Loucy (cell line): ENCODE measurements at regions not wholly inside any gene's neighbourhood (a gene's known extent, or its start where the extent isn't known, plus 50 kb on each side); places are given as distances from the start of the nearest gene placed in this dataset.
A peak's percentile ranks its signal among the peaks of the same experiment; 100 is the strongest.

Experiments
- H2AFZ ChIP-seq: fragments of 200-600 bp; sonication (generic); 2 replicates; pipeline ENCODE4 v1.6.0; 2016; ENCODE audit warnings: antibody characterized with exemption, mild to moderate bottlenecking, low read length, moderate library complexity
- H3F3A ChIP-seq: fragments of 200-600 bp; 2 replicates; pipeline ENCODE4 v1.6.0; 2016; ENCODE audit warnings: antibody characterized with exemption, low read depth, mild to moderate bottlenecking
- H3K27me3 ChIP-seq: fragments of 200-600 bp; sonication (generic); 2 replicates; pipeline ENCODE4 v1.6.1; 2014; ENCODE audit warnings: low read length, mild to moderate bottlenecking; ENCODE audit not compliant: insufficient read depth, poor library complexity, severe bottlenecking
- H3K36me3 ChIP-seq: fragments of 200-600 bp; sonication (generic); 2 replicates; pipeline ENCODE4 v1.6.1; 2016; ENCODE audit warnings: low read length; ENCODE audit not compliant: insufficient read depth
- H3K4me1 ChIP-seq: fragments of 200-600 bp; sonication (generic); 2 replicates; pipeline ENCODE4 v1.5.1; 2014; ENCODE audit warnings: low read length, mild to moderate bottlenecking; ENCODE audit not compliant: insufficient read depth, poor library complexity, severe bottlenecking
- H3K4me2 ChIP-seq: fragments of 200-600 bp; sonication (generic); 2 replicates; pipeline ENCODE4 v1.6.0; 2014; ENCODE audit warnings: antibody characterized with exemption, low read length, low read depth, mild to moderate bottlenecking; ENCODE audit not compliant: poor library complexity, severe bottlenecking
- H3K4me3 ChIP-seq: fragments of 200-600 bp; sonication (generic); 2 replicates; pipeline ENCODE4 v1.5.1; 2014; ENCODE audit warnings: low read length, mild to moderate bottlenecking, mixed read lengths; ENCODE audit not compliant: poor library complexity, severe bottlenecking
- H3K79me2 ChIP-seq: fragments of 200-600 bp; sonication (generic); 2 replicates; pipeline ENCODE4 v1.6.1; 2014; ENCODE audit warnings: low read length; ENCODE audit not compliant: insufficient read depth
- H3K9ac ChIP-seq: fragments of 200-600 bp; sonication (generic); 2 replicates; pipeline ENCODE4 v1.6.0; 2014; ENCODE audit warnings: mild to moderate bottlenecking, low read depth, low read length, moderate library complexity; ENCODE audit not compliant: poor library complexity, severe bottlenecking
- H3K9me2 ChIP-seq: fragments of 200-600 bp; sonication (generic); replicated peaks from 2 replicates; pipeline ENCODE4 v1.6.1; 2016; ENCODE audit warnings: low read depth, low read length, mixed read lengths
- H3K9me3 ChIP-seq: fragments of 200-600 bp; sonication (generic); 2 replicates; pipeline ENCODE4 v1.6.1; 2014; ENCODE audit warnings: mild to moderate bottlenecking, antibody characterized with exemption, low read length, low read depth; ENCODE audit not compliant: insufficient read depth
- H4K20me1 ChIP-seq: fragments of 200-600 bp; sonication (generic); 2 replicates; pipeline ENCODE4 v1.6.0; 2014; ENCODE audit warnings: antibody characterized with exemption, low read length, mild to moderate bottlenecking; ENCODE audit not compliant: insufficient read depth, poor library complexity, severe bottlenecking
- EZH2phosphoT487 ChIP-seq: fragments of 200-600 bp; IDR thresholded peaks from 2 replicates; pipeline ENCODE4 v1.6.1; 2018; ENCODE audit warnings: antibody characterized with exemption, mild to moderate bottlenecking, moderate library complexity, borderline replicate concordance
- TF ChIP-seq, protein P1 (sequence below): fragments of 200-600 bp; sonication (generic); conservative IDR thresholded peaks from 2 replicates; pipeline ENCODE4 v1.5.1; 2014; ENCODE audit warnings: mild to moderate bottlenecking, antibody characterized with exemption, low read length

DNA sequence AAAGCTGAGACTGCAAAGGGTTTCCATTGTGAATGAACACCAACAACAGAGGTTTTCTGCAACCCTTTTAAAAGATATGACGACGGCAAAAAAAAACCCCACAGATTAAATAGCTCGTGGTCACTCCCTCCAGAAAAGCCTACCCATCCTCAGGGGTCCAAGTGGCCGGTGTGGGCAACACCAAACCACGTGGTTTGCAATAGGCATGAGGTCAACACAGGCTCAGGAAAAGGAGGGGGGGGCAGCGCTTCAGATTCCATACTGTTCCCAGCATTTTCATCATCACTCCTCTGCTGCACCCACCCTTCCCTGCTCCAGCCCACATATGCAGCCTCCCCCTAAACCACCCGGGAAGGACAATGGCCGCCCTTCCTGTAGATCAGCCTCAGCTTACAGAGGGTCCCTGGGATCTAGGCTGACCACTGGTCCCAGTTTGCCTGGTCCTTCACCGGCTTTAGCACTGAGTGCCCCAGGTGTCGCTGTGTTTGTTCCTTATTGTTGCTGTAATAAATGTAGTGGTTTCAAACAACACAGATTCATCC lies 122.8 kb upstream of the PHACTR3 start:
- Histone ChIP-seq H3K9ac (no peak overlapping the region), H3K4me3 (no peak overlapping the region), H3K27me3 (no peaks in the 10 kb centered on the region), H3K9me3 (no peaks in the 10 kb centered on the region), H2AFZ (peak overlapping the region; percentile 47; the same call in 1 of the 2 replicates), H3F3A (no peaks in the 10 kb centered on the region), H3K36me3 (no peaks in the 10 kb centered on the region), H3K79me2 (no peaks in the 10 kb centered on the region), H4K20me1 (no peaks in the 10 kb centered on the region), H3K9me2 (no peaks in the 10 kb centered on the region), H3K4me1 (peaks cover 7% of the 10 kb centered on the region), H3K4me2 (no peak overlapping the region)
- TF ChIP-seq, protein P1, sequence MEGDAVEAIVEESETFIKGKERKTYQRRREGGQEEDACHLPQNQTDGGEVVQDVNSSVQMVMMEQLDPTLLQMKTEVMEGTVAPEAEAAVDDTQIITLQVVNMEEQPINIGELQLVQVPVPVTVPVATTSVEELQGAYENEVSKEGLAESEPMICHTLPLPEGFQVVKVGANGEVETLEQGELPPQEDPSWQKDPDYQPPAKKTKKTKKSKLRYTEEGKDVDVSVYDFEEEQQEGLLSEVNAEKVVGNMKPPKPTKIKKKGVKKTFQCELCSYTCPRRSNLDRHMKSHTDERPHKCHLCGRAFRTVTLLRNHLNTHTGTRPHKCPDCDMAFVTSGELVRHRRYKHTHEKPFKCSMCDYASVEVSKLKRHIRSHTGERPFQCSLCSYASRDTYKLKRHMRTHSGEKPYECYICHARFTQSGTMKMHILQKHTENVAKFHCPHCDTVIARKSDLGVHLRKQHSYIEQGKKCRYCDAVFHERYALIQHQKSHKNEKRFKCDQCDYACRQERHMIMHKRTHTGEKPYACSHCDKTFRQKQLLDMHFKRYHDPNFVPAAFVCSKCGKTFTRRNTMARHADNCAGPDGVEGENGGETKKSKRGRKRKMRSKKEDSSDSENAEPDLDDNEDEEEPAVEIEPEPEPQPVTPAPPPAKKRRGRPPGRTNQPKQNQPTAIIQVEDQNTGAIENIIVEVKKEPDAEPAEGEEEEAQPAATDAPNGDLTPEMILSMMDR, result no peak
- no peak for TF ChIP-seq EZH2phosphoT487

DNA sequence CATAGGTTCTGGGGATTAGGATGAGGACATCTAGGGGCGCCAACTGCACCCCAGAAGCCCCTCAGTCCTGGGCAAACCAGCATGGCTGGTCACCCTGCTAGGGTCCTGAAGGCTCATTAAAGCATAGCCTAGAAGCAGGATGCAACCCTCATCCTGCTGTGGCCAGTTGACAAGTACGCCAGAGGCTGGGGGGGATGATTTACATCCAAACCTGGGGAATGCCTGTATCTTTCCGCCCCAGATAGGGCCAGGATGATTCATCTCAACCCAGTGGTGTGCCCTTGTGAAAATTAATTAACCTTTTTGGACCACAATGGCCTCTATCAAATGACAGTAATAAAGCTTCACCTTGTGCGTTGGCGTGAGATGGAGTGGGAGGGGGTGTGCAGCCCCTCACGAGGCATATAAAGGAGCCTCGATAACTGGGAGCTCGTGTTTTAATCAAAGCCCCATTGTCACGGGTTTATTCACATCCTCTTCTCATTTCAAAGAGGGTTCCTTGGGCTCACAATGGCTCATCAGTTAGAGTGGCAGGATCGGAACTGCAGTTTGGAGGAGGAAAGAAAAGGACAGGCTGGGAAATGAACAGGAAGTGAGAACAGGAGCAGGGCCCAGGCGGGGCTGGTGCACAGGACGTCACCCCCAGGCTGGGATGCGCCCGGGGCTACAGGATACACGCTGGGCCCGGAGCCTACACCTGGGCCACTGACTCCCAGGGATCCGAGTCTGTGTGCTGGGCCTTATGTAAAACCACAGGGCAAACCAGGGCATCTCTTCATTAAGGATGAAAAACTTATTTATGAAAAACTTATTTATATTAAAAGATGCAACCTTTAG lies 121.8 kb upstream of the PHACTR3 start:
- Histone ChIP-seq H3K4me3 (no peak overlapping the region), H4K20me1 (no peaks in the 10 kb centered on the region), H3F3A (no peaks in the 10 kb centered on the region), H3K4me2 (no peak overlapping the region), H3K27me3 (no peaks in the 10 kb centered on the region), H2AFZ (no peak overlapping the region), H3K4me1 (peaks cover 7% of the 10 kb centered on the region), H3K9me2 (no peaks in the 10 kb centered on the region), H3K9me3 (no peaks in the 10 kb centered on the region), H3K9ac (no peak overlapping the region), H3K36me3 (no peaks in the 10 kb centered on the region), H3K79me2 (no peaks in the 10 kb centered on the region)
- no peak for TF ChIP-seq EZH2phosphoT487
- TF ChIP-seq, protein P1, result no peak

DNA sequence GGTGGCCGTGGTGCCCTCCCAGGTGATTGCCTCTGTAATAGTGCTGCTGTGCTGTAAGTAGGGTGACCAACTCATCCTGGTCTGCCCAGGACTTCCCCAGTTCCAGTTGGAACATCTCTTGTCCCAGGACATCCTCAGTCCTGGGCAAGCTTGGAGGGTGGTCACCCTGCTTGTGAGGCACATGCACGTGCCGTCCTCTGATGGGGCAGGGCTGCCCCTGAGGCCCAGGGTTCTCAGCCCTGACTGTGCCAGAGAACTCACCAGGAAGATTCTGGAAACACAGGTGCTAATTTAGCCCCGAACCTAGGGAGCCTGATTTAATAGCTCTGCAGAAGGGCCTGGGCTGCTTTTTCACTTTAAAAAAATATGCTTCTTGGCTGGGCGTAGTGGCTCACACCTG lies 120.9 kb upstream of the PHACTR3 start:
- Histone ChIP-seq H3K4me1 (peaks cover 7% of the 10 kb centered on the region), H3K79me2 (no peaks in the 10 kb centered on the region), H3K27me3 (no peaks in the 10 kb centered on the region), H3K4me3 (no peak overlapping the region), H3K9ac (no peak overlapping the region), H4K20me1 (no peaks in the 10 kb centered on the region), H3K9me3 (no peaks in the 10 kb centered on the region), H2AFZ (no peak overlapping the region), H3K9me2 (no peaks in the 10 kb centered on the region), H3K4me2 (no peak overlapping the region), H3F3A (no peaks in the 10 kb centered on the region), H3K36me3 (no peaks in the 10 kb centered on the region)
- TF ChIP-seq EZH2phosphoT487, result no peak
- TF ChIP-seq, protein P1, result no peak
